Stomach smooth muscle (tissue), 2 donors: ENCODE measurements at regions not wholly inside any gene's neighbourhood (a gene's known extent, or its start where the extent isn't known, plus 50 kb on each side); places are given as distances from the start of the nearest gene placed in this dataset.
"Not testable (repeated sequence)": the region's sequence is repeated elsewhere in the genome, so short reads cannot be mapped to it uniquely, and the experiment has no call there.

Experiments
- H3K27ac ChIP-seq: one replicate; pipeline ENCODE4 v1.7.0; 2013; ENCODE audit warnings: mild to moderate bottlenecking, low read length, inconsistent platforms
- H3K27me3 ChIP-seq, 2 donors: one replicate each; pipeline ENCODE4 v1.7.0; 2013; ENCODE audit warnings: low read length in 2 of 2; ENCODE audit not compliant: insufficient read depth in 2 of 2, control insufficient read depth in 1 of 2
- H3K36me3 ChIP-seq, 2 donors: one replicate each; pipeline ENCODE4 v1.7.0; 2013; ENCODE audit warnings: low read length in 2 of 2; ENCODE audit not compliant: control insufficient read depth in 2 of 2, insufficient read depth in 2 of 2
- H3K4me1 ChIP-seq: one replicate; pipeline ENCODE4 v1.7.0; 2013; ENCODE audit warnings: low read length; ENCODE audit not compliant: control insufficient read depth, insufficient read depth
- H3K4me3 ChIP-seq, 2 donors: one replicate each; pipeline ENCODE4 v1.7.0; 2013; ENCODE audit warnings: low read length in 2 of 2
- H3K9ac ChIP-seq, 2 donors: one replicate each; pipeline ENCODE4 v1.7.0; 2013; ENCODE audit warnings: low read length in 2 of 2, mild to moderate bottlenecking in 1 of 2
- H3K9me3 ChIP-seq, 2 donors: one replicate each; pipeline ENCODE4 v1.7.0; 2013; ENCODE audit warnings: low read length in 2 of 2; ENCODE audit not compliant: control insufficient read depth in 2 of 2
- donor health status: healthy.
- donor health status: Pancreatic carcinoma.

GRCh38 chr11:106295974-106296373 is 218.5 kb downstream of the AASDHPPT start:
- no peak overlapping the region for H3K27ac ChIP-seq
- no peak overlapping the region for H3K4me3 ChIP-seq
- H3K9ac ChIP-seq: no peak overlapping the region
- H3K27me3 ChIP-seq: no peaks in the 10 kb centered on the region
- H3K36me3 ChIP-seq: no peaks in the 10 kb centered on the region
- no peaks in the 10 kb centered on the region for H3K4me1 ChIP-seq
- no peaks in the 10 kb centered on the region for H3K9me3 ChIP-seq

- no peak overlapping the region for H3K27ac ChIP-seq
- H3K4me1 ChIP-seq: no peaks in the 10 kb centered on the region
- H3K4me3 ChIP-seq: no peak overlapping the region
- no peaks in the 10 kb centered on the region for H3K36me3 ChIP-seq
- no peak overlapping the region for H3K9ac ChIP-seq
- H3K27me3 ChIP-seq: no peaks in the 10 kb centered on the region
- H3K9me3 ChIP-seq: peaks cover 3 to 11% of the 10 kb centered on the region in 2 donors
Observed at GRCh38 chr11:106302416-106302815, 225.0 kb downstream of the AASDHPPT start.

- Histone ChIP-seq H3K27ac (no peak overlapping the region), H3K4me3 (no peak overlapping the region), H3K36me3 (no peaks in the 10 kb centered on the region), H3K27me3 (no peaks in the 10 kb centered on the region), H3K9me3 (peaks cover 3 to 11% of the 10 kb centered on the region in 2 donors), H3K4me1 (no peaks in the 10 kb centered on the region), H3K9ac (no peak overlapping the region)
Observed at GRCh38 chr11:106304274-106304673, 226.8 kb downstream of the AASDHPPT start.

GRCh38 chr11:106305458-106305857 is 228.0 kb downstream of the AASDHPPT start:
- Histone ChIP-seq H3K9ac (no peak overlapping the region), H3K9me3 (peaks cover 3 to 11% of the 10 kb centered on the region in 2 donors), H3K36me3 (no peaks in the 10 kb centered on the region)

GRCh38 chr11:106306942-106307341 is 229.5 kb downstream of the AASDHPPT start:
- H3K9me3 ChIP-seq: peaks cover 3 to 8% of the 10 kb centered on the region in 2 donors
- no peak overlapping the region for H3K4me3 ChIP-seq
- H3K4me1 ChIP-seq: no peaks in the 10 kb centered on the region
- no peaks in the 10 kb centered on the region for H3K36me3 ChIP-seq
- H3K9ac ChIP-seq: no peak overlapping the region
- no peak overlapping the region for H3K27ac ChIP-seq
- no peaks in the 10 kb centered on the region for H3K27me3 ChIP-seq

More at GRCh38 chr11:106305458-106305857, 228.0 kb downstream of the AASDHPPT start:
- H3K27ac ChIP-seq: no peak overlapping the region
- no peaks in the 10 kb centered on the region for H3K4me1 ChIP-seq
- no peak overlapping the region for H3K4me3 ChIP-seq
- H3K27me3 ChIP-seq: no peaks in the 10 kb centered on the region

- H3K4me1 ChIP-seq: no peaks in the 10 kb centered on the region
- no peaks in the 10 kb centered on the region for H3K36me3 ChIP-seq
- no peak overlapping the region for H3K27ac ChIP-seq
- H3K9ac ChIP-seq: no peak overlapping the region
- H3K4me3 ChIP-seq: no peak overlapping the region
- peaks cover 0 to 2% of the 10 kb centered on the region in 2 donors for H3K9me3 ChIP-seq
- H3K27me3 ChIP-seq: no peaks in the 10 kb centered on the region
Observed at GRCh38 chr11:106309070-106309684, 231.7 kb downstream of the AASDHPPT start.

- Histone ChIP-seq H3K27ac (no peak overlapping the region), H3K27me3 (no peaks in the 10 kb centered on the region), H3K4me1 (no peaks in the 10 kb centered on the region), H3K36me3 (no peaks in the 10 kb centered on the region), H3K4me3 (no peak overlapping the region), H3K9me3 (no peaks in the 10 kb centered on the region), H3K9ac (no peak overlapping the region)
Observed at GRCh38 chr11:106311531-106312230, 234.2 kb downstream of the AASDHPPT start.

- not testable (repeated sequence) for H3K27me3 ChIP-seq, H3K4me3 ChIP-seq, H3K9me3 ChIP-seq, H3K9ac ChIP-seq, H3K27ac ChIP-seq, H3K4me1 ChIP-seq, H3K36me3 ChIP-seq
Observed at GRCh38 chr11:106317208-106317773, 239.8 kb downstream of the AASDHPPT start.

- Histone ChIP-seq H3K27ac (no peak overlapping the region), H3K9ac (no peak overlapping the region), H3K9me3 (no peaks in the 10 kb centered on the region), H3K4me3 (no peak overlapping the region), H3K27me3 (no peaks in the 10 kb centered on the region), H3K36me3 (no peaks in the 10 kb centered on the region), H3K4me1 (no peaks in the 10 kb centered on the region)
Observed at GRCh38 chr11:106321601-106322000, 244.1 kb downstream of the AASDHPPT start.

GRCh38 chr11:106322106-106322505 is 244.6 kb downstream of the AASDHPPT start:
- Histone ChIP-seq H3K4me3 (no peak overlapping the region), H3K36me3 (no peaks in the 10 kb centered on the region), H3K9me3 (no peaks in the 10 kb centered on the region)

GRCh38 chr11:106326087-106326486 is 248.6 kb downstream of the AASDHPPT start:
- Histone ChIP-seq H3K36me3 (no peaks in the 10 kb centered on the region), H3K9ac (no peak overlapping the region), H3K27ac (no peak overlapping the region), H3K4me1 (no peaks in the 10 kb centered on the region), H3K4me3 (no peak overlapping the region), H3K9me3 (no peaks in the 10 kb centered on the region), H3K27me3 (no peaks in the 10 kb centered on the region)

More at GRCh38 chr11:106322106-106322505, 244.6 kb downstream of the AASDHPPT start:
- Histone ChIP-seq H3K9ac (no peak overlapping the region), H3K27me3 (no peaks in the 10 kb centered on the region), H3K27ac (no peak overlapping the region), H3K4me1 (no peaks in the 10 kb centered on the region)
